Tibial artery (tissue), 4 donors: ENCODE measurements at regions not wholly inside any gene's neighbourhood (a gene's known extent, or its start where the extent isn't known, plus 50 kb on each side); places are given as distances from the start of the nearest gene placed in this dataset.

Experiments used
- DNase-seq, 2 donors: peaks; one replicate each; pipeline ENCODE4 v3.0.0-alpha.2; 2019
- H3K27ac ChIP-seq, 2 donors: fragments of 200-600 bp; sonication (generic) in 1 of 2; 1 replicate in 1 of 2; 2 replicates in 1 of 2; pipeline ENCODE4 v1.5.1; 2018 to 2019; ENCODE audit warnings: mild to moderate bottlenecking in 1 of 2
- H3K27me3 ChIP-seq, 2 donors: fragments of 200-600 bp; sonication (generic) in 1 of 2; one replicate each; pipeline versions ENCODE4 v1.5.1 to v1.6.0; 2016 to 2019
- H3K36me3 ChIP-seq, 3 donors: fragments of 200-600 bp; sonication (generic) in 2 of 3; one replicate each; pipeline ENCODE4 v1.5.1; 2016 to 2019; ENCODE audit warnings: mild to moderate bottlenecking in 2 of 3
- H3K4me1 ChIP-seq, 4 donors: fragments of 200-600 bp; sonication (generic) in 2 of 4; 1 replicate in 3 of 4; 2 replicates in 1 of 4; pipeline ENCODE4 v1.5.1; 2016 to 2019
- H3K4me3 ChIP-seq, 2 donors: fragments of 200-600 bp; sonication (generic) in 1 of 2; 1 replicate in 1 of 2; 2 replicates in 1 of 2; pipeline ENCODE4 v1.5.1; 2018 to 2019; ENCODE audit warnings: mild to moderate bottlenecking in 2 of 2
- H3K9me3 ChIP-seq, 3 donors: fragments of 200-600 bp; sonication (generic) in 1 of 3; one replicate each; pipeline ENCODE4 v1.5.1; 2016 to 2019
- intact Hi-C: fragments of 100-400 bp; cut with DNase I; formaldehyde crosslinking; loops from one replicate; pipeline ENCODE4 v1.15.0; 2023; ENCODE audit warnings: low total_unique reads
- TF ChIP-seq, protein P1 (sequence below), 2 experiments: fragments of 200-600 bp in 1 of 2; fragments of 450-650 bp in 1 of 2; IDR thresholded peaks; one replicate each; pipeline ENCODE4 v1.5.1; 2017 to 2019; ENCODE audit warnings: antibody characterized with exemption in 2 of 2, mild to moderate bottlenecking in 1 of 2, moderate library complexity in 1 of 2

DNA sequence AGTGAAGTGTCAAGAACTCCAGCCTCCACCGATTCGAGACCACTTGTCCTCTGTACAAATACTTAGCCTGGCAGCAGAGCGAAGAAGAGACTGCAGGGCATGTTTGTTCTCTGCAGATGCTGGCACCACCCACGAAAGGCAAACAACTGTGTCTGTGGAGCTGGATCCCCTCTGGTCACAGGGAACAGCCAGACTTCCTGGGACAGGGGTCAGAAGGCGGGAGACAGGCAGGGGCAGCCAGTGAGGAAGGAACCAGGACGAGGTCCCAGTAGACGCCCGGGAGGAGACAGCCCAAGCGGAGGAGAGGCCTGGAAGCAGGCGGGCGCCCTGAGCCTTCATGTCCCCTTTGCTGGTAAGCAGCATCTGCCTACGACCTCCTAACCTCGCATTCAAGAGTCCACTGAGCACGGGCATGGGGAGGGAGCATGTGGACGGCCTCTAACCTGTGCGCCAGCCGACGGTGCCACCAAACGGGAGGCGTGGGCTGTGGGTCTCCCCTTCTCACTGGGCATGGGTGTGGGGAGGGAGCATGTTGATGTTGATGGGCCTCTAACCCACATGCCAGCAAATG lies 265.5 kb downstream of the DLL1 start:
- Histone ChIP-seq H3K9me3 (no peaks in the 10 kb centered on the region), H3K4me3 (no peak overlapping the region), H3K27me3 (peaks cover 0 to 26% of the 10 kb centered on the region in 2 donors), H3K4me1 (peaks cover 0 to 21% (median 0%) of the 10 kb centered on the region in 4 donors), H3K27ac (no peak overlapping the region), H3K36me3 (no peaks in the 10 kb centered on the region)
- TF ChIP-seq, protein P1, sequence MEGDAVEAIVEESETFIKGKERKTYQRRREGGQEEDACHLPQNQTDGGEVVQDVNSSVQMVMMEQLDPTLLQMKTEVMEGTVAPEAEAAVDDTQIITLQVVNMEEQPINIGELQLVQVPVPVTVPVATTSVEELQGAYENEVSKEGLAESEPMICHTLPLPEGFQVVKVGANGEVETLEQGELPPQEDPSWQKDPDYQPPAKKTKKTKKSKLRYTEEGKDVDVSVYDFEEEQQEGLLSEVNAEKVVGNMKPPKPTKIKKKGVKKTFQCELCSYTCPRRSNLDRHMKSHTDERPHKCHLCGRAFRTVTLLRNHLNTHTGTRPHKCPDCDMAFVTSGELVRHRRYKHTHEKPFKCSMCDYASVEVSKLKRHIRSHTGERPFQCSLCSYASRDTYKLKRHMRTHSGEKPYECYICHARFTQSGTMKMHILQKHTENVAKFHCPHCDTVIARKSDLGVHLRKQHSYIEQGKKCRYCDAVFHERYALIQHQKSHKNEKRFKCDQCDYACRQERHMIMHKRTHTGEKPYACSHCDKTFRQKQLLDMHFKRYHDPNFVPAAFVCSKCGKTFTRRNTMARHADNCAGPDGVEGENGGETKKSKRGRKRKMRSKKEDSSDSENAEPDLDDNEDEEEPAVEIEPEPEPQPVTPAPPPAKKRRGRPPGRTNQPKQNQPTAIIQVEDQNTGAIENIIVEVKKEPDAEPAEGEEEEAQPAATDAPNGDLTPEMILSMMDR (IDR thresholded peaks at IDR 0.05): no peak
- intact Hi-C loops: loop anchor here (5.0 kb wide), 1 partner anchor 142 kb away; no protein-coding TSS in a partner anchor
- peak in 1 of 2 donors; percentile 13 for DNase-seq

DNA sequence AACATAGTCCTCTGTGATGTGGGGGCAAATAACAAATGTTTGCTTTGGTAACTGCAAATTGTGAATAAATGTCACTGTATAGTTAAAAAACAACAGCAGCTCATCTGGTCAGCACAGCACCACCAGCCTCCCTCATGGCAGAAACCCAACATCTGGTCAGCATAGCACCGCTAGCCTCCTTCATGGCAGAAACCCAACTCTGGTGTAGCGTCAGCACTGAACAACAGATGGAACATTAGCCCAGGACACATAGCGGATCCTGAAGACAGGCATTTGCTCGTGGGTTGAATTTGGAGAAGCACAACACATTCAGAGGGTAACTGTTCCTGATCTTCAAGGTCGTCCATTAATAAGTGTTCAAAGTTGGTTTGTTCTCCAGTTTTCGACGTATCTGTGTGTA lies 265.9 kb downstream of the DLL1 start:
- H3K9me3 ChIP-seq: no peaks in the 10 kb centered on the region
- H3K27me3 ChIP-seq: peaks cover 0 to 26% of the 10 kb centered on the region in 2 donors
- H3K36me3 ChIP-seq: no peaks in the 10 kb centered on the region
- intact Hi-C loops: loop anchor here (5.0 kb wide), 1 partner anchor 142 kb away; no protein-coding TSS in a partner anchor
- peaks cover 0 to 21% (median 0%) of the 10 kb centered on the region in 4 donors for H3K4me1 ChIP-seq
- no peak overlapping the region for H3K27ac ChIP-seq
- H3K4me3 ChIP-seq: no peak overlapping the region
- TF ChIP-seq, protein P1 (IDR thresholded peaks at IDR 0.05): no peak
- peak; percentile 17 to 25 for DNase-seq

DNA sequence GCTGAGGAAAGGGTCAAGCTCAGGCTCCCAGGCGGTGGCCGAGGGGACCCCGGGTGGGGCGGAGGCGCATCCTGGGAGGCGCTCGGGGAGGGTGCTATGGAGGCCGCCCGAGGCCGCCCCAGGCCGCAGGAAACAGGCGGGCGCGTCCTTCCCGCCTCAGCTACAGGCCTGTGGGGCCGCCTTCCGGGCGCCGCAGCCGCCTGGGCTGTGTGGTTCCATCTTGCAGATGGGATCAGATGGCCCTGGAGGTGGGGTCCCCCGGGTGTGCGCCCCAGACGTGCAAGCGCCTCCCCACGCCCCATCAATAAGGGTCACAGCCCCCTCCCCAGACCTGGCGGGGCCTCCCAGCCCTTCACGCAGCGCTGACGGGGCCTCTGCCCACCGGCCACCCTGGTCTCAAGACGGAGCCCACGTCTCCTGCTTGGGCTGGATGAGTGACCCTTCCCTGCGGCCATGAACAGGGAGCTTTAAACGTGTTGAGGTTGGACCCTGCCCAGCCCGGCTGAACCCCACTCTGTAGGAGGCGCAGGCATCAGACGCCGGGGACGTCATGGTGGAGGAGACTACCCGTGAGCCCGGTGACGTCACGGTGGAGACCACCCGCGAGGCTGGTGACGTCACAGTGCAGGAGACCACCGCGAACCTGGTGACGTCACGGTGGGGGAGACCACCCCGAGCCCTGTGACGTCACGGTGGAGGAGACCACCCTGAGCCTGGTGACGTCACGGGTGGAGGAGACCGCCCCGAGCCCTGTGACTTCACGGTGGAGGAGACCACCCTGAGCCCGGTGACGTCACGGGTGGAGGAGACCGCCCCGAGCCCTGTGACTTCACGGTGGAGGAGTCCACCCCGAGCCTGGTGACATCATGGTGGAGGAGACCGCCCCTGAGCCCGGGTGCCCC lies 267.0 kb downstream of the DLL1 start:
- Histone ChIP-seq H3K36me3 (no peaks in the 10 kb centered on the region), H3K27me3 (peaks cover 0 to 26% of the 10 kb centered on the region in 2 donors), H3K4me3 (no peak overlapping the region), H3K27ac (no peak overlapping the region), H3K4me1 (peaks cover 0 to 21% (median 0%) of the 10 kb centered on the region in 4 donors), H3K9me3 (no peaks in the 10 kb centered on the region)
- intact Hi-C loops: no loop called here
- TF ChIP-seq, protein P1 (IDR thresholded peaks at IDR 0.05): no peak
- DNase-seq: peak; percentile 11 to 29

DNA sequence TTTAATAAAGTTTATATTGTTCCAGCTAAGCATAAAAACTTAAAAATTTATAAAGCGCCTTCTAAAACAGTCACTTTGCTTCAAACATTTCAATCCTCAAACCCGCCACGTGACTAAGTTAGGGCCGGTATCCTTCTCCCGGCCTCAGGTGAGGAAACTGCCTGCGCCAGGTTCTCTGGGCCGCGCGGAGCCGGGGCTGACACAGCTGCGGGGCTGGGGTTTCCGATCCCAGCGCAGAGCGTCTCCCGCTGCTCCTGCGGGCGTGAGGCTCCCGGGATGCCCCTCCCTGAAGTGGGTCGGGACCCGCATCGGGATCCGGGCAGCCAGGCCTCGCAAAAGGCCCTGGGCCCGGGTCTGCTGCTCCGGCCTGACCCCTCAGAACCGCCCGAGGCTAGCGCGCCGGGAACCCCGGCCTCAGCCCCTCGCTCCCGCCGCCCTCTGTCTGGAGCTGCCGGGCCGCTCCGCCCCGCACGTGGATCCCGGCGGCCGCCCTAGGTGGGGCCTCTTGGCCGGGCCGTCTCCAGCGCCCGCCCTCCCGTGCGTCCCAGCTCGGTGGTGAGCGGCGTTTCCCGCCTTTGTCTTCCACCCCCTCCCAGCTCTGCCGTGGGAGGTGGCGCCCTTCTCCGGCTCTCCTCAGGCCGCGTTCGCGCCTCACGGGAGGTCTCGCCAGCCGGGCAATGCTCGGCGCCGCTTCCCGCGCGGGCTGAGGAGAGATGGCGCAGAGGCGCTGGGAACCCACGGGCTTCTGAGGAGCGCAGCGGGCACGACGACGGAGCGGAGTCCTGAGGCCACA lies 267.9 kb downstream of the DLL1 start:
- Histone ChIP-seq H3K36me3 (no peaks in the 10 kb centered on the region), H3K27ac (no peak overlapping the region), H3K27me3 (peaks cover 0 to 26% of the 10 kb centered on the region in 2 donors), H3K4me1 (peaks cover 0 to 21% (median 0%) of the 10 kb centered on the region in 4 donors), H3K9me3 (no peaks in the 10 kb centered on the region), H3K4me3 (no peak overlapping the region)
- TF ChIP-seq, protein P1 (IDR thresholded peaks at IDR 0.05): no peak
- intact Hi-C loops: no loop called here
- DNase-seq: peak in 1 of 2 donors; percentile 4

DNA sequence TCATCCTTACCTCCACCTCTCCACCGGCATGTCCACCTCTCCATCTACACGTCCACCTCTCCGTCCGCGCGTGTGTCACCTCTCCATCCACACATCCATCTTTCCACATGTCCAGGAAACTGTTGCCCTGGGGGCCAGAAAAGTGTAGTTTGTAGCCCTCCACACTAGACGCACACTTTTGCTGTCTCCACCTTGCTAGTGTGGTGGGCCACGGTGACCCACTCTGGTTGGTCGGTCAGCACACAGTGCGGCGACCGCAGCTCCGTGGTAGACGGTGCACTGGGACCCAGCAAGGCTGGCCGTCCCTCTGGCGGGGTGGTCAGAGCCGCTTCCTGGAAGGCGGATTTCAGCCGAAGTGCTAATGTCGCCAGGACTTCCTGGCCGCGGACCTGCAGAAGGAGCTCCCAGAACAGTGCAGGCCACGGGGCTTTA lies 268.6 kb downstream of the DLL1 start:
- TF ChIP-seq, protein P1 (IDR thresholded peaks at IDR 0.05): no peak
- peak in 1 of 2 donors; percentile 14 for DNase-seq
- Histone ChIP-seq H3K4me1 (peaks cover 0 to 21% (median 0%) of the 10 kb centered on the region in 4 donors), H3K4me3 (no peak overlapping the region), H3K9me3 (no peaks in the 10 kb centered on the region), H3K27ac (no peak overlapping the region), H3K36me3 (no peaks in the 10 kb centered on the region), H3K27me3 (peaks cover 0 to 26% of the 10 kb centered on the region in 2 donors)
- intact Hi-C loops: no loop called here
